ENCODE measurements at regions not wholly inside any gene's neighbourhood (a gene's known extent, or its start where the extent isn't known, plus 50 kb on each side); places are given as distances from the start of the nearest gene placed in this dataset.
A peak's percentile ranks its signal among the peaks of the same experiment; 100 is the strongest.

GRCh38 chr6:66731310-66731709 lies 1024.3 kb upstream of the EYS start:
- no peak overlapping the region for H3K4me3 ChIP-seq (ENCODE audit: extremely low read depth, insufficient read depth, low read length, poor library complexity, severe bottlenecking)
- WGBS, 2 experiments (ENCODE audit: insufficient coverage in 2 of 2) = no CpG with 5 or more reads among the region's 1 CpG
- no peaks in the 10 kb centered on the region for H3K9me3 ChIP-seq (ENCODE audit: control insufficient read depth, low read length)
- no peaks in the 10 kb centered on the region for H3K36me3 ChIP-seq (ENCODE audit: control insufficient read depth, insufficient read depth, low read length)
- no peak overlapping the region for H3K27ac ChIP-seq (ENCODE audit: low read depth, low read length, severe bottlenecking)
- H3K4me1 ChIP-seq (ENCODE audit: control insufficient read depth, insufficient read depth, low read length, poor library complexity, severe bottlenecking) = peaks cover 4% of the 10 kb centered on the region

- Histone ChIP-seq H3K27ac (ENCODE audit: low read depth, low read length, severe bottlenecking) (no peak overlapping the region), H3K4me3 (ENCODE audit: extremely low read depth, insufficient read depth, low read length, poor library complexity, severe bottlenecking) (no peak overlapping the region), H3K9me3 (ENCODE audit: control insufficient read depth, low read length) (no peaks in the 10 kb centered on the region), H3K4me1 (ENCODE audit: control insufficient read depth, insufficient read depth, low read length, poor library complexity, severe bottlenecking) (no peaks in the 10 kb centered on the region), H3K36me3 (ENCODE audit: control insufficient read depth, insufficient read depth, low read length) (no peaks in the 10 kb centered on the region)
- WGBS, 2 experiments (ENCODE audit: insufficient coverage in 2 of 2) = 100% methylated on average over 1 of the region's 3 CpGs
These were observed 1018.6 kb upstream of the EYS start for GRCh38 chr6:66725670-66726069.

- Histone ChIP-seq H3K4me1 (ENCODE audit: control insufficient read depth, insufficient read depth, low read length, poor library complexity, severe bottlenecking) (no peaks in the 10 kb centered on the region), H3K36me3 (ENCODE audit: control insufficient read depth, insufficient read depth, low read length) (no peaks in the 10 kb centered on the region), H3K9me3 (ENCODE audit: control insufficient read depth, low read length) (no peaks in the 10 kb centered on the region), H3K4me3 (ENCODE audit: extremely low read depth, insufficient read depth, low read length, poor library complexity, severe bottlenecking) (no peak overlapping the region), H3K27ac (ENCODE audit: low read depth, low read length, severe bottlenecking) (no peak overlapping the region)
- WGBS, 2 experiments (ENCODE audit: insufficient coverage in 2 of 2) = 100% methylated on average over 1 of the region's 4 CpGs; no CpG with 5 or more reads in 1 of the 2 experiments
These were observed 1010.8 kb upstream of the EYS start for GRCh38 chr6:66717801-66718200.

- WGBS, 2 experiments (ENCODE audit: insufficient coverage in 2 of 2) = no CpG with 5 or more reads among the region's 1 CpG
- Histone ChIP-seq H3K4me3 (ENCODE audit: extremely low read depth, insufficient read depth, low read length, poor library complexity, severe bottlenecking) (no peak overlapping the region), H3K36me3 (ENCODE audit: control insufficient read depth, insufficient read depth, low read length) (no peaks in the 10 kb centered on the region), H3K9me3 (ENCODE audit: control insufficient read depth, low read length) (no peaks in the 10 kb centered on the region), H3K4me1 (ENCODE audit: control insufficient read depth, insufficient read depth, low read length, poor library complexity, severe bottlenecking) (no peaks in the 10 kb centered on the region), H3K27ac (ENCODE audit: low read depth, low read length, severe bottlenecking) (no peak overlapping the region)
These were observed 992.4 kb upstream of the EYS start for GRCh38 chr6:66699385-66699784.

GRCh38 chr6:66689608-66690007 lies 982.6 kb upstream of the EYS start:
- Histone ChIP-seq H3K9me3 (ENCODE audit: control insufficient read depth, low read length) (peaks cover 5% of the 10 kb centered on the region), H3K36me3 (ENCODE audit: control insufficient read depth, insufficient read depth, low read length) (no peaks in the 10 kb centered on the region), H3K27ac (ENCODE audit: low read depth, low read length, severe bottlenecking) (no peak overlapping the region), H3K4me3 (ENCODE audit: extremely low read depth, insufficient read depth, low read length, poor library complexity, severe bottlenecking) (no peak overlapping the region), H3K4me1 (ENCODE audit: control insufficient read depth, insufficient read depth, low read length, poor library complexity, severe bottlenecking) (no peaks in the 10 kb centered on the region)
- 93 to 96% methylated on average over 4 of the region's 4 CpGs for WGBS, 2 experiments (ENCODE audit: insufficient coverage in 2 of 2)

GRCh38 chr6:66687611-66688140 lies 980.6 kb upstream of the EYS start:
- no peak overlapping the region for H3K27ac ChIP-seq (ENCODE audit: low read depth, low read length, severe bottlenecking)
- WGBS, 2 experiments (ENCODE audit: insufficient coverage in 2 of 2) = no CpG with 5 or more reads among the region's 3 CpGs
- no peaks in the 10 kb centered on the region for H3K36me3 ChIP-seq (ENCODE audit: control insufficient read depth, insufficient read depth, low read length)
- H3K4me1 ChIP-seq (ENCODE audit: control insufficient read depth, insufficient read depth, low read length, poor library complexity, severe bottlenecking) = no peaks in the 10 kb centered on the region
- peaks cover 9% of the 10 kb centered on the region for H3K9me3 ChIP-seq (ENCODE audit: control insufficient read depth, low read length)
- no peak overlapping the region for H3K4me3 ChIP-seq (ENCODE audit: extremely low read depth, insufficient read depth, low read length, poor library complexity, severe bottlenecking)

- no peaks in the 10 kb centered on the region for H3K9me3 ChIP-seq (ENCODE audit: control insufficient read depth, low read length)
These were observed 968.9 kb upstream of the EYS start for GRCh38 chr6:66675906-66676305.

GRCh38 chr6:66664112-66664511 lies 957.1 kb upstream of the EYS start:
- WGBS, 2 experiments (ENCODE audit: insufficient coverage in 2 of 2) = no CpG with 5 or more reads among the region's 4 CpGs
- Histone ChIP-seq H3K9me3 (ENCODE audit: control insufficient read depth, low read length) (no peaks in the 10 kb centered on the region), H3K27ac (ENCODE audit: low read depth, low read length, severe bottlenecking) (no peak overlapping the region), H3K4me3 (ENCODE audit: extremely low read depth, insufficient read depth, low read length, poor library complexity, severe bottlenecking) (no peak overlapping the region), H3K36me3 (ENCODE audit: control insufficient read depth, insufficient read depth, low read length) (no peaks in the 10 kb centered on the region), H3K4me1 (ENCODE audit: control insufficient read depth, insufficient read depth, low read length, poor library complexity, severe bottlenecking) (no peaks in the 10 kb centered on the region)

More at GRCh38 chr6:66675906-66676305, 968.9 kb upstream of the EYS start:
- Histone ChIP-seq H3K27ac (ENCODE audit: low read depth, low read length, severe bottlenecking) (no peak overlapping the region), H3K4me1 (ENCODE audit: control insufficient read depth, insufficient read depth, low read length, poor library complexity, severe bottlenecking) (no peaks in the 10 kb centered on the region), H3K4me3 (ENCODE audit: extremely low read depth, insufficient read depth, low read length, poor library complexity, severe bottlenecking) (no peak overlapping the region), H3K36me3 (ENCODE audit: control insufficient read depth, insufficient read depth, low read length) (no peaks in the 10 kb centered on the region)
- WGBS, 2 experiments (ENCODE audit: insufficient coverage in 2 of 2) = 100% methylated on average over 1 of the region's 5 CpGs

GRCh38 chr6:66662721-66663507 lies 955.9 kb upstream of the EYS start:
- Histone ChIP-seq H3K27ac (ENCODE audit: low read depth, low read length, severe bottlenecking) (peak overlapping the region; percentile 81), H3K36me3 (ENCODE audit: control insufficient read depth, insufficient read depth, low read length) (no peaks in the 10 kb centered on the region), H3K4me1 (ENCODE audit: control insufficient read depth, insufficient read depth, low read length, poor library complexity, severe bottlenecking) (no peaks in the 10 kb centered on the region), H3K9me3 (ENCODE audit: control insufficient read depth, low read length) (no peaks in the 10 kb centered on the region), H3K4me3 (ENCODE audit: extremely low read depth, insufficient read depth, low read length, poor library complexity, severe bottlenecking) (no peak overlapping the region)
- 61 to 70% methylated on average over 4 to 5 of the region's 6 CpGs for WGBS, 2 experiments (ENCODE audit: insufficient coverage in 2 of 2)

GRCh38 chr6:66662196-66662595 lies 955.2 kb upstream of the EYS start:
- no peak overlapping the region for H3K4me3 ChIP-seq (ENCODE audit: extremely low read depth, insufficient read depth, low read length, poor library complexity, severe bottlenecking)
- peak overlapping the region; percentile 81 for H3K27ac ChIP-seq (ENCODE audit: low read depth, low read length, severe bottlenecking)

GRCh38 chr6:66655420-66655819 lies 948.4 kb upstream of the EYS start:
- no peak overlapping the region for H3K4me3 ChIP-seq (ENCODE audit: extremely low read depth, insufficient read depth, low read length, poor library complexity, severe bottlenecking)
- H3K9me3 ChIP-seq (ENCODE audit: control insufficient read depth, low read length) = no peaks in the 10 kb centered on the region
- no peaks in the 10 kb centered on the region for H3K4me1 ChIP-seq (ENCODE audit: control insufficient read depth, insufficient read depth, low read length, poor library complexity, severe bottlenecking)
- WGBS, 2 experiments (ENCODE audit: insufficient coverage in 2 of 2) = 89 to 97% methylated on average over 8 to 10 of the region's 13 CpGs
- no peaks in the 10 kb centered on the region for H3K36me3 ChIP-seq (ENCODE audit: control insufficient read depth, insufficient read depth, low read length)
- H3K27ac ChIP-seq (ENCODE audit: low read depth, low read length, severe bottlenecking) = no peak overlapping the region

More at GRCh38 chr6:66662196-66662595, 955.2 kb upstream of the EYS start:
- H3K9me3 ChIP-seq (ENCODE audit: control insufficient read depth, low read length) = no peaks in the 10 kb centered on the region
- no peaks in the 10 kb centered on the region for H3K36me3 ChIP-seq (ENCODE audit: control insufficient read depth, insufficient read depth, low read length)
- no peaks in the 10 kb centered on the region for H3K4me1 ChIP-seq (ENCODE audit: control insufficient read depth, insufficient read depth, low read length, poor library complexity, severe bottlenecking)
